Thoracic aorta (tissue), 2 donors: ENCODE measurements at regions not wholly inside any gene's neighbourhood (a gene's known extent, or its start where the extent isn't known, plus 50 kb on each side); places are given as distances from the start of the nearest gene placed in this dataset.

Source experiments
- ATAC-seq: fragments of 150-250 bp; one replicate; pipeline ENCODE4 v1.8.0; 2017; ENCODE audit warnings: low read depth; ENCODE audit not compliant: insufficient number of reproducible peaks, low FRiP score
- DNase-seq: peaks from one replicate; pipeline ENCODE4 v3.0.0-alpha.2; 2020; ENCODE audit warnings: low spot score
- H3K27ac ChIP-seq, 2 donors: fragments of 200-600 bp; sonication (generic); 1 replicate in 1 of 2; 2 replicates in 1 of 2; pipeline ENCODE4 v1.5.1; 2016; ENCODE audit warnings: mild to moderate bottlenecking in 2 of 2, moderate library complexity in 2 of 2
- H3K27me3 ChIP-seq: fragments of 200-600 bp; sonication (generic); replicated peaks from 2 replicates; pipeline ENCODE4 v1.6.0; 2016; ENCODE audit warnings: mild to moderate bottlenecking; ENCODE audit not compliant: insufficient read depth
- H3K36me3 ChIP-seq: fragments of 200-600 bp; sonication (generic); one replicate; pipeline ENCODE4 v1.5.1; 2016
- H3K4me1 ChIP-seq, 2 donors: fragments of 200-600 bp; sonication (generic); 1 replicate in 1 of 2; 2 replicates in 1 of 2; pipeline versions ENCODE4 v1.5.1 to v1.6.0; 2016; ENCODE audit warnings: low read depth in 2 of 2, mild to moderate bottlenecking in 1 of 2; ENCODE audit not compliant: control insufficient read depth in 1 of 2
- H3K4me3 ChIP-seq: fragments of 200-600 bp; sonication (generic); 2 replicates; pipeline ENCODE4 v1.5.1; 2016; ENCODE audit warnings: mild to moderate bottlenecking
- H3K9me3 ChIP-seq: fragments of 200-600 bp; sonication (generic); 2 replicates; pipeline ENCODE4 v1.5.1; 2016
- TF ChIP-seq, protein P1 (sequence below): fragments of 200-600 bp; sonication (generic); IDR thresholded peaks from one replicate; pipeline ENCODE4 v1.5.1; 2019; ENCODE audit warnings: antibody characterized with exemption

GRCh38 chr10:10903620-10904019, 114.1 kb upstream of the CELF2 start:
- H3K4me3 ChIP-seq, result no peak overlapping the region
- H3K9me3 ChIP-seq, result no peaks in the 10 kb centered on the region
- no peaks in the 10 kb centered on the region for H3K4me1 ChIP-seq
- ATAC-seq, result no peak
- DNase-seq, result no peak
- TF ChIP-seq, protein P1, sequence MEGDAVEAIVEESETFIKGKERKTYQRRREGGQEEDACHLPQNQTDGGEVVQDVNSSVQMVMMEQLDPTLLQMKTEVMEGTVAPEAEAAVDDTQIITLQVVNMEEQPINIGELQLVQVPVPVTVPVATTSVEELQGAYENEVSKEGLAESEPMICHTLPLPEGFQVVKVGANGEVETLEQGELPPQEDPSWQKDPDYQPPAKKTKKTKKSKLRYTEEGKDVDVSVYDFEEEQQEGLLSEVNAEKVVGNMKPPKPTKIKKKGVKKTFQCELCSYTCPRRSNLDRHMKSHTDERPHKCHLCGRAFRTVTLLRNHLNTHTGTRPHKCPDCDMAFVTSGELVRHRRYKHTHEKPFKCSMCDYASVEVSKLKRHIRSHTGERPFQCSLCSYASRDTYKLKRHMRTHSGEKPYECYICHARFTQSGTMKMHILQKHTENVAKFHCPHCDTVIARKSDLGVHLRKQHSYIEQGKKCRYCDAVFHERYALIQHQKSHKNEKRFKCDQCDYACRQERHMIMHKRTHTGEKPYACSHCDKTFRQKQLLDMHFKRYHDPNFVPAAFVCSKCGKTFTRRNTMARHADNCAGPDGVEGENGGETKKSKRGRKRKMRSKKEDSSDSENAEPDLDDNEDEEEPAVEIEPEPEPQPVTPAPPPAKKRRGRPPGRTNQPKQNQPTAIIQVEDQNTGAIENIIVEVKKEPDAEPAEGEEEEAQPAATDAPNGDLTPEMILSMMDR, result no peak
- no peaks in the 10 kb centered on the region for H3K36me3 ChIP-seq
- H3K27ac ChIP-seq, result no peak overlapping the region
- no peaks in the 10 kb centered on the region for H3K27me3 ChIP-seq

DNA sequence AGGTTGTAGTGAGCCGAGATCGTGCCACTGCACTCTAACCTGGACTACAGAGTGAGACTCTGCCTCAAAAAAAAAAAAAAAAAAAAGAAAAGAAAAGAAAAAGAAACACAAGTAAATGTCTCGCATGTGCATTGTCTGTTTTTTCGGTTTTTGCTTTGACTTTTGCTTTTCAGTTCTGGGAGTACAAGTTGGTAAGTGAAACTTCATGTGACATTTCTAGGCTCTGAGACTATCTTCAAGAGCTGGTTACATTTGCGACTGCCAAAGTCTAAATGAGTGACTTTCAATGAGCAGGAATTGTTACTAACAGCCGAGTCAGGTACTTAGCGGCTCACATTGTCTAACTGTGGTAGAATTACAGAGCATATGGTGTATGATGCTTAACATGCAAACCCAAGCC, 107.0 kb upstream of the CELF2 start:
- Histone ChIP-seq H3K9me3 (no peaks in the 10 kb centered on the region), H3K27me3 (no peaks in the 10 kb centered on the region), H3K4me3 (peak overlapping the region; percentile 65), H3K36me3 (no peaks in the 10 kb centered on the region), H3K4me1 (peaks cover 19 to 22% of the 10 kb centered on the region in 2 donors), H3K27ac (peak overlapping the region; percentile 76 to 92)
- DNase-seq (no peak), ATAC-seq (no peak)
- TF ChIP-seq, protein P1, result no peak

GRCh38 chr10:10911035-10911434, 106.6 kb upstream of the CELF2 start:
- Histone ChIP-seq H3K27ac (peak overlapping the region; percentile 76 to 92), H3K4me3 (peak overlapping the region; percentile 65), H3K27me3 (no peaks in the 10 kb centered on the region), H3K36me3 (no peaks in the 10 kb centered on the region), H3K4me1 (peaks cover 19 to 22% of the 10 kb centered on the region in 2 donors), H3K9me3 (no peaks in the 10 kb centered on the region)
- ATAC-seq (no peak), DNase-seq (no peak)
- TF ChIP-seq, protein P1, result no peak

GRCh38 chr10:10911471-10911921, 106.2 kb upstream of the CELF2 start:
- H3K4me1 ChIP-seq, result peaks cover 19 to 22% of the 10 kb centered on the region in 2 donors
- ATAC-seq (peak; percentile 82), DNase-seq (peak; percentile 48)
- no peaks in the 10 kb centered on the region for H3K9me3 ChIP-seq
- H3K36me3 ChIP-seq, result no peaks in the 10 kb centered on the region
- H3K4me3 ChIP-seq, result peak overlapping the region; percentile 65
- H3K27me3 ChIP-seq, result no peaks in the 10 kb centered on the region
- TF ChIP-seq, protein P1, result no peak
- peak overlapping the region; percentile 76 to 92 for H3K27ac ChIP-seq

GRCh38 chr10:10914144-10914543, 103.5 kb upstream of the CELF2 start:
- Histone ChIP-seq H3K9me3 (no peaks in the 10 kb centered on the region), H3K36me3 (no peaks in the 10 kb centered on the region), H3K27me3 (no peaks in the 10 kb centered on the region), H3K4me1 (peaks cover 19 to 22% of the 10 kb centered on the region in 2 donors), H3K27ac (peak overlapping the region in 1 of 2 donors; percentile 34), H3K4me3 (peak overlapping the region; percentile 35)
- DNase-seq (no peak), ATAC-seq (no peak)
- TF ChIP-seq, protein P1, result no peak
